Nephron (organoid): ENCODE measurements at regions not wholly inside any gene's neighbourhood (a gene's known extent, or its start where the extent isn't known, plus 50 kb on each side); places are given as distances from the start of the nearest gene placed in this dataset.

Experiments
- H3K27ac Mint-ChIP-seq, 3 experiments: 2 replicates each; pipeline ENCODE4 v1.8.0; 2020; ENCODE audit warnings: mixed read lengths in 3 of 3, mild to moderate bottlenecking in 2 of 3, moderate library complexity in 1 of 3
- H3K27me3 Mint-ChIP-seq: 2 replicates; pipeline ENCODE4 v1.8.0; 2021; ENCODE audit warnings: low read depth, mild to moderate bottlenecking, moderate library complexity, mixed read lengths
- H3K36me3 Mint-ChIP-seq: 2 replicates; pipeline ENCODE4 v1.8.0; 2020; ENCODE audit warnings: low read depth, mixed read lengths
- H3K4me1 Mint-ChIP-seq: 2 replicates; pipeline ENCODE4 v1.8.0; 2020; ENCODE audit warnings: mixed read lengths
- H3K4me3 Mint-ChIP-seq, 3 experiments: 2 replicates each; pipeline ENCODE4 v1.8.0; 2020; ENCODE audit warnings: mild to moderate bottlenecking in 3 of 3, mixed read lengths in 3 of 3, moderate library complexity in 2 of 3
- H3K9me3 Mint-ChIP-seq: 2 replicates; pipeline ENCODE4 v1.8.0; 2020; ENCODE audit warnings: mixed read lengths
- CTCF ChIP-seq, 3 experiments: fragments of 200-600 bp; sonication (generic); IDR thresholded peaks; one replicate each; pipeline ENCODE4 v1.5.0; 2021; ENCODE audit warnings: antibody characterized with exemption in 3 of 3; ENCODE audit not compliant: unreplicated experiment in 3 of 3

- peak; percentile 11 to 43 (median 32) for TF ChIP-seq CTCF (IDR thresholded peaks at IDR 0.05; ENCODE audit: unreplicated experiment in 3 of 3)
- H3K36me3 Mint-ChIP-seq, result no peaks in the 10 kb centered on the region
- H3K9me3 Mint-ChIP-seq, result peaks cover 6% of the 10 kb centered on the region
Measured at GRCh38 chr3:109532257-109533216, 195.2 kb upstream of the DPPA4 start.

GRCh38 chr3:109545746-109546145, 208.4 kb upstream of the DPPA4 start:
- no peak overlapping the region for H3K4me3 Mint-ChIP-seq
- peaks cover 16% of the 10 kb centered on the region for H3K9me3 Mint-ChIP-seq
- H3K27ac Mint-ChIP-seq, result no peak overlapping the region
- H3K4me1 Mint-ChIP-seq, result peaks cover 10% of the 10 kb centered on the region
- H3K27me3 Mint-ChIP-seq, result no peaks in the 10 kb centered on the region
- H3K36me3 Mint-ChIP-seq, result no peaks in the 10 kb centered on the region
- TF ChIP-seq CTCF (IDR thresholded peaks at IDR 0.05; ENCODE audit: unreplicated experiment in 3 of 3), result no peak

More at GRCh38 chr3:109532257-109533216, 195.2 kb upstream of the DPPA4 start:
- Mint-ChIP-seq H3K27me3 (no peaks in the 10 kb centered on the region), H3K27ac (no peak overlapping the region), H3K4me3 (no peak overlapping the region), H3K4me1 (no peaks in the 10 kb centered on the region)

GRCh38 chr3:109548192-109548938, 211.0 kb upstream of the DPPA4 start:
- Mint-ChIP-seq H3K36me3 (no peaks in the 10 kb centered on the region), H3K9me3 (peaks cover 2% of the 10 kb centered on the region), H3K27ac (peak overlapping the region in 1 of 3 experiments; percentile 5), H3K27me3 (no peaks in the 10 kb centered on the region), H3K4me1 (peaks cover 15% of the 10 kb centered on the region), H3K4me3 (no peak overlapping the region)
- no peak for TF ChIP-seq CTCF (IDR thresholded peaks at IDR 0.05; ENCODE audit: unreplicated experiment in 3 of 3)

GRCh38 chr3:109553591-109554371, 216.4 kb upstream of the DPPA4 start:
- Mint-ChIP-seq H3K36me3 (no peaks in the 10 kb centered on the region), H3K4me3 (no peak overlapping the region), H3K27ac (no peak overlapping the region), H3K4me1 (peaks cover 10% of the 10 kb centered on the region), H3K9me3 (peaks cover 12% of the 10 kb centered on the region), H3K27me3 (no peaks in the 10 kb centered on the region)
- TF ChIP-seq CTCF (IDR thresholded peaks at IDR 0.05; ENCODE audit: unreplicated experiment in 3 of 3), result peak in 1 of 3 experiments; percentile 13

- H3K27ac Mint-ChIP-seq, result no peak overlapping the region
- no peak overlapping the region for H3K4me3 Mint-ChIP-seq
- H3K4me1 Mint-ChIP-seq, result no peaks in the 10 kb centered on the region
- H3K27me3 Mint-ChIP-seq, result no peaks in the 10 kb centered on the region
- peaks cover 19% of the 10 kb centered on the region for H3K9me3 Mint-ChIP-seq
- no peaks in the 10 kb centered on the region for H3K36me3 Mint-ChIP-seq
- TF ChIP-seq CTCF (IDR thresholded peaks at IDR 0.05; ENCODE audit: unreplicated experiment in 3 of 3), result no peak
Measured at GRCh38 chr3:109559389-109559788, 222.0 kb upstream of the DPPA4 start.
